Psoas muscle (tissue), 7 donors: ENCODE measurements at regions not wholly inside any gene's neighbourhood (a gene's known extent, or its start where the extent isn't known, plus 50 kb on each side); places are given as distances from the start of the nearest gene placed in this dataset.
A peak's percentile ranks its signal among the peaks of the same experiment; 100 is the strongest.
"Not testable (repeated sequence)": the region's sequence is repeated elsewhere in the genome, so short reads cannot be mapped to it uniquely, and the experiment has no call there.

Experiments used
- ATAC-seq, 4 donors: fragments of 200-7000 bp; cut with Tn5 transposase; one replicate each; pipeline ENCODE4 v1.9.1; 2020; ENCODE audit warnings: moderate library complexity in 3 of 4, mild to moderate bottlenecking in 2 of 4
- DNase-seq, 2 donors: peaks; one replicate each; pipeline ENCODE4 v3.0.0-alpha.2; 2020
- H3K27ac ChIP-seq: fragments of 200-600 bp; one replicate; pipeline ENCODE4 v1.8.0; 2022
- H3K27me3 ChIP-seq, 3 donors: fragments of 200-600 bp in 1 of 3; one replicate each; pipeline versions ENCODE4 v1.6.1 to v1.8.0; 2013 to 2022; ENCODE audit warnings: low read length in 2 of 3, mild to moderate bottlenecking in 2 of 3, moderate library complexity in 1 of 3; ENCODE audit not compliant: insufficient read depth in 3 of 3
- H3K36me3 ChIP-seq, 2 donors: fragments of 200-600 bp in 1 of 2; one replicate each; pipeline versions ENCODE4 v1.6.1 to v1.8.0; 2013 to 2022; ENCODE audit warnings: low read depth in 1 of 2, mild to moderate bottlenecking in 1 of 2, moderate library complexity in 1 of 2; ENCODE audit not compliant: insufficient read depth in 1 of 2
- H3K4me1 ChIP-seq: fragments of 200-600 bp; one replicate; pipeline ENCODE4 v1.8.0; 2022
- H3K4me3 ChIP-seq: fragments of 200-600 bp; one replicate; pipeline ENCODE4 v1.8.0; 2022; ENCODE audit warnings: mild to moderate bottlenecking
- H3K9me3 ChIP-seq: fragments of 200-600 bp; one replicate; pipeline ENCODE4 v1.8.0; 2022
- WGBS, 3 donors: extraction: QIAGEN DNeasy Blood & Tissue Kit; methylation state at CpG; one replicate each; pipeline versions ENCODE4 v1.1.6 to v1.1.7; 2013; 5-methylcytosine and 5-hydroxymethylcytosine counted together
- intact Hi-C, 2 donors: fragments of 100-400 bp; cut with DNase I; formaldehyde crosslinking; loops; one replicate each; pipeline versions ENCODE4 v1.11.0 to v1.14.2; 2022
- TF ChIP-seq, protein P1 (sequence below): fragments of 200-600 bp; IDR thresholded peaks from one replicate; pipeline ENCODE4 v1.8.0; 2022; ENCODE audit warnings: antibody characterized with exemption
- donor health status: healthy with polysubstance abuse.
- donor health status: DM: no; HTN: no; CAD: no; lungs with moderate emphysema.
- donor health status: Bipolar disorder and iron deficiency.
- donor health status: healthy.
- donor health status: DM: yes; HTN: yes; CAD: no.
- donor health status: DM: no; HTN: no; CAD: no.
- donor health status: DM: yes; HTN: yes; CAD: no.

DNA sequence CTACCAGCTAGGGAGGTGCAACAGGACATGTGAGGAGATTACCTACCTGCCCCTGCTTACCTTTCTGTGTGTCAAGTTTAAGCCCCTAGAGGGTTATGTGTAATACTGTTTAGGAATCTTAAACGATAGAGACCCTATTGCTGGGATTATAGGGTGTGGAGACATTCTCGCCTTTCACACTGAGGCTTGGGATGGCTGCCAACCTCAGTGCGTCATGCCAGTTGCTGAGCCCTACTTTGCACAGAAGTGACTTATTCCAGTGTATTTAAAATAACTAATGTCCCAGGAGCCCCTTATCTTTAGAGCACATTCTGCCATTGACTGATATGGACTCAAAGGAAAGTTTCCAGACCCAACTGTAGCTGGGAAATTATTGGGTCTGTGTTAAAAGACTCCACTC lies 76.6 kb upstream of the XPA start:
- WGBS, 3 donors: 24 to 29% (median 25%) methylated on average over 3 of the region's 3 CpGs
- Histone ChIP-seq H3K4me1 (no peaks in the 10 kb centered on the region), H3K9me3 (peaks cover 4% of the 10 kb centered on the region), H3K36me3 (no peaks in the 10 kb centered on the region), H3K4me3 (no peak overlapping the region), H3K27me3 (peaks cover 0 to 26% (median 7%) of the 10 kb centered on the region in 3 donors), H3K27ac (no peak overlapping the region)
- ATAC-seq: no peak
- TF ChIP-seq, protein P1, sequence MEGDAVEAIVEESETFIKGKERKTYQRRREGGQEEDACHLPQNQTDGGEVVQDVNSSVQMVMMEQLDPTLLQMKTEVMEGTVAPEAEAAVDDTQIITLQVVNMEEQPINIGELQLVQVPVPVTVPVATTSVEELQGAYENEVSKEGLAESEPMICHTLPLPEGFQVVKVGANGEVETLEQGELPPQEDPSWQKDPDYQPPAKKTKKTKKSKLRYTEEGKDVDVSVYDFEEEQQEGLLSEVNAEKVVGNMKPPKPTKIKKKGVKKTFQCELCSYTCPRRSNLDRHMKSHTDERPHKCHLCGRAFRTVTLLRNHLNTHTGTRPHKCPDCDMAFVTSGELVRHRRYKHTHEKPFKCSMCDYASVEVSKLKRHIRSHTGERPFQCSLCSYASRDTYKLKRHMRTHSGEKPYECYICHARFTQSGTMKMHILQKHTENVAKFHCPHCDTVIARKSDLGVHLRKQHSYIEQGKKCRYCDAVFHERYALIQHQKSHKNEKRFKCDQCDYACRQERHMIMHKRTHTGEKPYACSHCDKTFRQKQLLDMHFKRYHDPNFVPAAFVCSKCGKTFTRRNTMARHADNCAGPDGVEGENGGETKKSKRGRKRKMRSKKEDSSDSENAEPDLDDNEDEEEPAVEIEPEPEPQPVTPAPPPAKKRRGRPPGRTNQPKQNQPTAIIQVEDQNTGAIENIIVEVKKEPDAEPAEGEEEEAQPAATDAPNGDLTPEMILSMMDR: no peak
- intact Hi-C loops: loop anchor here in 1 of 2 donors (10.0 kb wide), 1 partner anchor 59 kb away; no protein-coding TSS in a partner anchor
- peak in 1 of 2 donors; percentile 23 for DNase-seq

DNA sequence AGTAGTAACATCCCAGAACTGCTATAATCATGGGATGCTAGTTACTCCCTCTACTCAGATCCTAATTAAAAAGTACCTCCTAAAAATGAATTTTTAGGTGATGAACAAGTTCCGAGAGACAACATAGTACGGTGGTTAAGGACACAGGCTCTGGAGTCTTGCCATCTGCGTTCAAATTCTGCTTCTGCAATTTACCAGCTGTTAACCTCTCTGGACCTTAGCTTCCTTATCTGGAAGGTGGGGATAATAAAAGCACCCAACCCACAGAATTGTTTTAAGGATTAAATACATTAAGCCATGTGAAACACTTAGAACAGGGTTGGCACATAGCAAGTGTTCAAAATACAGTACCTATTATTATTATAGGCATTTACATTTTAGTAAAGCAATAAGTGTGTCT lies 77.5 kb upstream of the XPA start:
- Histone ChIP-seq H3K27me3 (peaks cover 0 to 23% (median 7%) of the 10 kb centered on the region in 3 donors), H3K9me3 (peaks cover 4% of the 10 kb centered on the region), H3K27ac (no peak overlapping the region), H3K4me1 (no peaks in the 10 kb centered on the region), H3K4me3 (no peak overlapping the region), H3K36me3 (no peaks in the 10 kb centered on the region)
- 32 to 48% (median 44%) methylated on average over 3 of the region's 3 CpGs for WGBS, 3 donors
- no peak for ATAC-seq
- TF ChIP-seq, protein P1: no peak
- no peak for DNase-seq
- intact Hi-C loops: loop anchor here in 1 of 2 donors (10.0 kb wide), 1 partner anchor 60 kb away; no protein-coding TSS in a partner anchor

DNA sequence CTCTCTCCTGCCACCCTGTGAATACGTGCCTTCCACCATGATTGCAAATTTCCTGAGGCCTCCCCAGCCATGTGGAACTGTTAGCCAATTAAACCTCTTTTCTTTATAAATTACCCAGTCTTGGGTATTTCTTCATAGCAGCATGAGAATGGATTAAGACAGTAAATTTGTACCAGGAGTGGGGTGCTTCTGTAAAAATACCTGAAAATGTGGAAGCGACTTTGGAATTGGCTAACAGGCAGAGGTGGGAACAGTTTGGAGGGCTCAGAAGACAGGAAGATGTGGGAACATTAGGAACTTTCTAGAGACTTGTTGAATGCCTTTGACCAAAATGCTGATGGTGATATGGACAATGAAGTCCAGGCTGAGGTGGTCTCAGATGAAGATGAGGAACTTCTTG lies 74.3 kb upstream of the FOXE1 start:
- not testable (repeated sequence) for H3K4me1 ChIP-seq, H3K4me3 ChIP-seq, H3K27ac ChIP-seq, DNase-seq, H3K36me3 ChIP-seq, ATAC-seq, H3K9me3 ChIP-seq
- intact Hi-C loops: loop anchor here in 1 of 2 donors (10.0 kb wide), 1 partner anchor 64 kb away; no protein-coding TSS in a partner anchor
- 65 to 84% (median 84%) methylated on average over 2 of the region's 2 CpGs for WGBS, 3 donors
- peaks cover 0 to 13% (median 2%) of the 10 kb centered on the region in 3 donors for H3K27me3 ChIP-seq

DNA sequence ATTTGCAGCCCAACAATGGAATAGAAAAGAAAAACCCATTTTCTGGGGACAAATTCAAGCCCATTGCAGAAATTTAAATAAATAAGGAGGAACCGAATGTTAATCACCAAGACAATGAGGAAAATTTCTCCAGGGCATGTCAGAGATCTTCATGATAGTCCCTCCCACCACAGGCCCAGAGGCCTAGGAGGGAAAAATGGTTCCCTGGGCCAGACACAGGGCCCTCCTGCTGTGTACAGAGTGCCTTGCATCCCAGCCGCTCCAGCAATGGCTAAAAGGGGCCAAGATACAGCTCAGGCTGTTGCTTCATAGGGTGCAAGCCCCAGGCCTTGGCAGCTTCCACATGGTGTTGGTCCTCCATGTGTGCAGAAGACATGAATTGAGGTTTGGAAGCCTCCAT lies 73.4 kb upstream of the FOXE1 start:
- Histone ChIP-seq H3K36me3 (no peaks in the 10 kb centered on the region), H3K9me3 (peaks cover 4% of the 10 kb centered on the region), H3K4me1 (no peaks in the 10 kb centered on the region), H3K27ac (no peak overlapping the region), H3K27me3 (peaks cover 0 to 5% (median 2%) of the 10 kb centered on the region in 3 donors), H3K4me3 (no peak overlapping the region)
- intact Hi-C loops: loop anchor here in 1 of 2 donors (10.0 kb wide), 1 partner anchor 65 kb away; no protein-coding TSS in a partner anchor
- TF ChIP-seq, protein P1: no peak
- ATAC-seq (no peak), DNase-seq (no peak)
- WGBS, 3 donors: 85 to 95% (median 88%) methylated on average over 2 of the region's 2 CpGs

DNA sequence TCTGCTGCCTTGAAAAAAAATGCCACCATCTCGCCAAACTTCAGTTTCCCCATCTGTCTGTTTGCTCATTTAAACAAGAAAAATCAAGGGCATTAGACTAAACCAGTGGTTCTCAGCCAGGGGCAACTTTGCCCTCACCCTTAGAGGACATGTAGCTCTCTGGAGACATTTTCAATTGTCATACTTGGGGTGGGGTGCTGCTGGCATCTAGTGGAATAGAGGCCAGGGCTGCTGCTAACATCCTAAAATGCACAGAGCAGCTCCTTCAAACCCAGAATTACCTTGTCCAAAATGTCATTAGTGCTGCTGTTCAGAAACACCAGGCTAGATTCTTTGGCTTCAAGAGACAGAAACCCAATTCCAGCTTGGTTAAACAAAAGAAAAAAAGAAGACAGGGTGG lies 71.1 kb upstream of the FOXE1 start:
- TF ChIP-seq, protein P1: no peak
- no peaks in the 10 kb centered on the region for H3K36me3 ChIP-seq
- ATAC-seq (no peak), DNase-seq (no peak)
- no peak overlapping the region for H3K4me3 ChIP-seq
- no peak overlapping the region for H3K27ac ChIP-seq
- intact Hi-C loops: no loop called here
- WGBS, 3 donors: 59 to 80% (median 67%) methylated on average over 1 of the region's 1 CpG
- no peaks in the 10 kb centered on the region for H3K4me1 ChIP-seq
- H3K27me3 ChIP-seq: peaks cover 0 to 9% (median 2%) of the 10 kb centered on the region in 3 donors
- peaks cover 4% of the 10 kb centered on the region for H3K9me3 ChIP-seq
